Lower leg skin (tissue), 3 donors: ENCODE measurements at regions not wholly inside any gene's neighbourhood (a gene's known extent, or its start where the extent isn't known, plus 50 kb on each side); places are given as distances from the start of the nearest gene placed in this dataset.

ENCODE experiments used
- CTCF ChIP-seq, 3 donors: fragments of 450-650 bp; IDR thresholded peaks; one replicate each; pipeline ENCODE4 v1.5.1; 2016; ENCODE audit warnings: antibody characterized with exemption in 3 of 3, mild to moderate bottlenecking in 3 of 3, moderate library complexity in 2 of 3
- POLR2A ChIP-seq, 2 donors: fragments of 450-650 bp; IDR thresholded peaks; one replicate each; pipeline ENCODE4 v1.6.1; 2016 to 2017; ENCODE audit warnings: antibody characterized with exemption in 2 of 2, mild to moderate bottlenecking in 1 of 2, moderate library complexity in 1 of 2

DNA sequence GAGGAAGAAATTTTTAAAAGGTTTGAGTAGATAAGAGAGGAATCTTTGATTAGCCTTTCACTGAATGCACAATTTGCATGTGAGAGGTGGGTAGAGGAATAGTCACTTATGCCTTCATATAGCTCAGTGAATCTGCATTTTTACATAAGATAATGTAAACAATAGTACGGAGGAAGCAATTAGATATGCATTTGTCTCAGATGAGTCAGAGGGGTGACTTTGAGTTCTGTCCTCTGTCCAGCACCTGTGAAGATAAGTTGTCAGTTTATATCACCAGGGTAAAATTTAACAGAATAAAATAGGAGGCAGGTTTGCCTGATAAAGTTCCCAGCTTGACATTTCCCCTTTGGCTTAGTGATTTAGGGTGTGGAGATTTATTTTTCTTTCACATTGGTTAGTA lies 841.9 kb downstream of the PCDH18 start:
- TF ChIP-seq CTCF (IDR thresholded peaks at IDR 0.05), result no peak
- TF ChIP-seq POLR2A (IDR thresholded peaks at IDR 0.05), result no peak
